SK-N-SH (cell line): ENCODE measurements at regions not wholly inside any gene's neighbourhood (a gene's known extent, or its start where the extent isn't known, plus 50 kb on each side); places are given as distances from the start of the nearest gene placed in this dataset.

Source experiments
- CTCF ChIA-PET: fragments of 300-600, 350-600 bp; formaldehyde crosslinking; extraction: SDS; loops from one replicate; lab custom pipeline; 2021; lab: Yijun Ruan, JAX
- POLR2A ChIA-PET: fragments of 350-600 bp; sonication (Branson Sonifier 250); formaldehyde crosslinking; extraction: SDS; loops from one replicate; lab custom pipeline; 2020; ENCODE audit warnings: antibody characterized with exemption, inconsistent platforms; lab: Yijun Ruan, JAX
- DNase-seq: peaks from one replicate; pipeline ENCODE4 v3.0.0; 2012
- H2AFZ ChIP-seq: fragments of 200-600 bp; sonication (generic); 2 replicates; pipeline ENCODE4 v1.8.1; 2016; ENCODE audit warnings: antibody characterized with exemption, mild to moderate bottlenecking, low read depth
- H3F3A ChIP-seq: fragments of 200-600 bp; sonication (generic); replicated peaks from 2 replicates; pipeline ENCODE3; 2016; ENCODE audit warnings: antibody characterized with exemption, mild to moderate bottlenecking; ENCODE audit not compliant: insufficient read depth
- H3K27ac ChIP-seq, 2 experiments: fragments of 200-500 bp in 1 of 2; fragments of 200-600 bp in 1 of 2; sonication (Bioruptor generic) in 1 of 2; sonication (generic), shearing (Covaris generic) in 1 of 2; 2 replicates each; pipeline versions ENCODE4 v1.5.1 to v1.6.1; 2014 to 2016; ENCODE audit warnings: low read depth in 2 of 2, inconsistent platforms in 1 of 2, low read length in 1 of 2, mild to moderate bottlenecking in 1 of 2, mixed read lengths in 1 of 2
- H3K27me3 ChIP-seq: fragments of 200-600 bp; sonication (generic), shearing (Covaris generic); 2 replicates; pipeline ENCODE4 v1.6.1; 2016; ENCODE audit warnings: mixed run types; ENCODE audit not compliant: insufficient read depth
- H3K36me3 ChIP-seq, 2 experiments: fragments of 200-500 bp in 1 of 2; fragments of 200-600 bp in 1 of 2; sonication (Bioruptor generic) in 1 of 2; sonication (generic) in 1 of 2; replicated peaks in 1 of 2; 2 replicates each; pipeline versions ENCODE3 to v1.5.1; 2014 to 2016; ENCODE audit warnings: low read length in 1 of 2, mild to moderate bottlenecking in 1 of 2; ENCODE audit not compliant: insufficient read depth in 2 of 2, control insufficient read depth in 1 of 2
- H3K4me1 ChIP-seq, 2 experiments: fragments of 200-500 bp in 1 of 2; fragments of 200-600 bp in 1 of 2; sonication (Bioruptor generic) in 1 of 2; sonication (generic), shearing (Covaris generic) in 1 of 2; 2 replicates each; pipeline versions ENCODE4 v1.5.1 to v1.6.1; 2014 to 2016; ENCODE audit warnings: low read depth in 1 of 2, low read length in 1 of 2, mixed run types in 1 of 2; ENCODE audit not compliant: insufficient read depth in 2 of 2, control insufficient read depth in 1 of 2
- H3K4me2 ChIP-seq: fragments of 200-600 bp; sonication (generic), shearing (Covaris generic); 2 replicates; pipeline ENCODE4 v1.6.1; 2017; ENCODE audit warnings: mixed run types
- H3K4me3 ChIP-seq, 2 experiments: fragments of 200-500 bp in 1 of 2; fragments of 200-600 bp in 1 of 2; sonication (Bioruptor generic) in 1 of 2; sonication (generic), shearing (Covaris generic) in 1 of 2; 2 replicates each; pipeline versions ENCODE4 v1.5.1 to v1.8.1; 2014 to 2016; ENCODE audit warnings: low read depth in 2 of 2, inconsistent platforms in 1 of 2, low read length in 1 of 2, mild to moderate bottlenecking in 1 of 2, mixed read lengths in 1 of 2, moderate library complexity in 1 of 2
- H3K79me2 ChIP-seq: fragments of 200-600 bp; sonication (generic); 2 replicates; pipeline ENCODE4 v1.8.1; 2017; ENCODE audit warnings: mild to moderate bottlenecking; ENCODE audit not compliant: insufficient read depth
- H3K9ac ChIP-seq: fragments of 200-600 bp; sonication (generic); 2 replicates; pipeline ENCODE4 v1.6.1; 2017; ENCODE audit warnings: mixed run types
- H3K9me2 ChIP-seq: fragments of 200-600 bp; sonication (generic); 2 replicates; pipeline ENCODE4 v1.6.1; 2017; ENCODE audit warnings: mixed run types
- H3K9me3 ChIP-seq: fragments of 200-600 bp; sonication (generic); 2 replicates; pipeline ENCODE4 v1.6.1; 2017; ENCODE audit warnings: mixed run types, mild to moderate bottlenecking, moderate library complexity
- H4K20me1 ChIP-seq: fragments of 200-600 bp; sonication (generic); 2 replicates; pipeline ENCODE4 v1.6.1; 2017; ENCODE audit warnings: mild to moderate bottlenecking, mixed run types; ENCODE audit not compliant: insufficient read depth
- ELF1 ChIP-seq: IDR thresholded peaks from 2 replicates; pipeline ENCODE4 v1.4.0; 2012
- EZH2phosphoT487 ChIP-seq: fragments of 200-600 bp; sonication (generic); IDR thresholded peaks from 2 replicates; pipeline ENCODE4 v1.6.1; 2017; ENCODE audit warnings: low read depth, mixed run types, mild to moderate bottlenecking, antibody characterized with exemption, moderate library complexity, borderline replicate concordance
- FOXM1 ChIP-seq: IDR thresholded peaks from 2 replicates; pipeline ENCODE4 v1.4.0; 2012; ENCODE audit warnings: low read depth, mild to moderate bottlenecking
- GABPA ChIP-seq: IDR thresholded peaks from 2 replicates; pipeline ENCODE4 v1.4.0; 2012; ENCODE audit warnings: low read depth, mild to moderate bottlenecking
- IRF3 ChIP-seq: fragments of 150-350 bp; IDR thresholded peaks from 2 replicates; pipeline ENCODE4 v1.6.1; 2016; ENCODE audit warnings: mild to moderate bottlenecking, low read depth, low read length
- JUND ChIP-seq: IDR thresholded peaks from 2 replicates; pipeline ENCODE4 v1.4.0; 2012
- MXI1 ChIP-seq: IDR thresholded peaks from 2 replicates; pipeline ENCODE4 v1.6.1; 2012; ENCODE audit warnings: mild to moderate bottlenecking, low read depth, low read length, improper control_type of control experiment
- PBX3 ChIP-seq: IDR thresholded peaks from 2 replicates; pipeline ENCODE4; 2012
- RAD21 ChIP-seq: IDR thresholded peaks from 2 replicates; pipeline ENCODE4 v1.6.1; 2012; ENCODE audit warnings: mild to moderate bottlenecking, low read length
- REST ChIP-seq: IDR thresholded peaks from 2 replicates; pipeline ENCODE4 v1.6.1; 2012; ENCODE audit warnings: mild to moderate bottlenecking, low read depth, low read length, moderate library complexity
- RFX5 ChIP-seq: IDR thresholded peaks from 2 replicates; pipeline ENCODE4 v1.6.1; 2012; ENCODE audit warnings: mild to moderate bottlenecking, improper control_type of control experiment, low read length
- SIN3A ChIP-seq: IDR thresholded peaks from 2 replicates; pipeline ENCODE4 v1.6.1; 2012; ENCODE audit warnings: low read depth, mild to moderate bottlenecking, low read length, moderate library complexity, borderline replicate concordance
- TAF1 ChIP-seq: IDR thresholded peaks from 2 replicates; pipeline ENCODE4 v1.6.1; 2012; ENCODE audit warnings: low read depth, mild to moderate bottlenecking, low read length, moderate library complexity, borderline replicate concordance
- TCF12 ChIP-seq: IDR thresholded peaks from 2 replicates; pipeline ENCODE4 v1.4.0; 2012
- TEAD4 ChIP-seq: IDR thresholded peaks from 2 replicates; pipeline ENCODE4 v1.4.0; 2012; ENCODE audit warnings: mild to moderate bottlenecking, borderline replicate concordance; ENCODE audit not compliant: insufficient read depth
- USF1 ChIP-seq: IDR thresholded peaks from 2 replicates; pipeline ENCODE4 v1.4.0; 2012; ENCODE audit warnings: low read depth, borderline replicate concordance
- YY1 ChIP-seq: IDR thresholded peaks from 2 replicates; pipeline ENCODE4 v1.4.0; 2012; ENCODE audit warnings: low read depth, mild to moderate bottlenecking
- ZBTB33 ChIP-seq: IDR thresholded peaks from 2 replicates; pipeline ENCODE4 v1.4.0; 2012; ENCODE audit warnings: low read depth, borderline replicate concordance
- WGBS: methylation state at CpG from one replicate; pipeline ENCODE4 v1.1.6; 2017; ENCODE audit warnings: low lambda C conversion rate; 5-methylcytosine and 5-hydroxymethylcytosine counted together

- TF ChIP-seq REST: no peak
- TF ChIP-seq TCF12: no peak
- no peak for TF ChIP-seq RFX5
- TF ChIP-seq FOXM1: no peak
- no peak for TF ChIP-seq JUND
- TF ChIP-seq YY1: no peak
- TF ChIP-seq, all 33 proteins: peak for 0
These were observed 73.3 kb upstream of the CD93 start (continued) for GRCh38 chr20:23159256-23159946.

- Histone ChIP-seq H3K9me3 (no peaks in the 10 kb centered on the region), H3K4me2 (no peak overlapping the region), H3F3A (peaks cover under 1% of the 10 kb centered on the region), H2AFZ (no peak overlapping the region), H3K79me2 (no peaks in the 10 kb centered on the region), H3K9ac (no peak overlapping the region), H3K27me3 (no peaks in the 10 kb centered on the region), H4K20me1 (no peaks in the 10 kb centered on the region), H3K4me1 (peaks cover 0 to 28% of the 10 kb centered on the region in 2 experiments; a peak in 3 of 4 replicates), H3K27ac (no peak overlapping the region), H3K36me3 (no peaks in the 10 kb centered on the region), H3K9me2 (no peaks in the 10 kb centered on the region), H3K4me3 (no peak overlapping the region)
- DNase-seq: no peak
- POLR2A ChIA-PET: no interaction called here
- CTCF ChIA-PET: no interaction called here
- 76% methylated on average over 15 of the region's 15 CpGs for WGBS
- TF ChIP-seq IRF3 (no peak), JUND (no peak), GABPA (no peak), ELF1 (no peak), USF1 (no peak), RAD21 (no peak), PBX3 (no peak), ZBTB33 (no peak), TAF1 (no peak), MXI1 (no peak), YY1 (no peak), EZH2phosphoT487 (no peak), TEAD4 (no peak), SIN3A (no peak)
These were observed 71.6 kb upstream of the CD93 start for GRCh38 chr20:23157734-23158133.
